Endothelial cell (in vitro differentiated cells): ENCODE measurements at regions not wholly inside any gene's neighbourhood (a gene's known extent, or its start where the extent isn't known, plus 50 kb on each side); places are given as distances from the start of the nearest gene placed in this dataset.

Experiments used
- DNase-seq: peaks from one replicate; pipeline ENCODE4 v3.0.0; 2021; ENCODE audit warnings: low spot score
- H3K27ac Mint-ChIP-seq: one replicate; pipeline ENCODE4 v1.8.0; 2021; ENCODE audit warnings: mixed read lengths, inconsistent platforms; ENCODE audit not compliant: unreplicated experiment
- H3K27me3 Mint-ChIP-seq: one replicate; pipeline ENCODE4 v1.8.0; 2021; ENCODE audit warnings: mild to moderate bottlenecking, moderate library complexity, mixed read lengths, inconsistent platforms; ENCODE audit not compliant: unreplicated experiment
- H3K36me3 Mint-ChIP-seq: one replicate; pipeline ENCODE4 v1.8.0; 2021; ENCODE audit warnings: mild to moderate bottlenecking, low read depth, mixed read lengths, inconsistent platforms; ENCODE audit not compliant: unreplicated experiment
- H3K4me1 Mint-ChIP-seq: one replicate; pipeline ENCODE4 v1.8.0; 2021; ENCODE audit warnings: mild to moderate bottlenecking, mixed read lengths, inconsistent platforms; ENCODE audit not compliant: unreplicated experiment
- H3K4me3 Mint-ChIP-seq: one replicate; pipeline ENCODE4 v1.8.0; 2021; ENCODE audit warnings: mild to moderate bottlenecking, mixed read lengths, inconsistent platforms; ENCODE audit not compliant: unreplicated experiment
- H3K9me3 Mint-ChIP-seq: one replicate; pipeline ENCODE4 v1.8.0; 2021; ENCODE audit warnings: mixed read lengths, inconsistent platforms; ENCODE audit not compliant: unreplicated experiment
- TF ChIP-seq, protein P1 (sequence below): fragments of 200-600 bp; sonication (generic); IDR thresholded peaks from one replicate; pipeline ENCODE4 v1.5.0; 2021; ENCODE audit warnings: antibody characterized with exemption; ENCODE audit not compliant: unreplicated experiment

DNA sequence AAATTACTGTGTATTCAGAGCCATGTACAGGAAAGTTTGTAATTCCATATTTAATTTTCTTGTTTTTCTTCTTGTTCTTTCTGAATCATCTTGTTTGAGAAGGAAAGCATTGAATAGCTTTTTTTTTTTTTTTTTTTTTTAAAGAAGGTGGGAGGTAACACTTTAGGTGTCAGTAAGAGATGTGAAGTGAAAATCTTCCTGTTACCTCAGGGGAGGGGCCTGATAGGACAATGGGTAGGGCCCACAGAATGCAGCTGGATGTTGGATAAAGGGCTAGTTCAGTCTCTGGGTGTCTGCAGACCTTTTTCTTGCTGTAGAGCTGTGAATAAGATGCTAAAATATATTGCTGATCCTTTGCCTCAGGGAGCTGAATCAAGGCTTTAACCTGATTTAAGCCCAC, 317.4 kb downstream of the MAN2A1 start:
- no peak overlapping the region for H3K27ac Mint-ChIP-seq
- no peak overlapping the region for H3K4me3 Mint-ChIP-seq

DNA sequence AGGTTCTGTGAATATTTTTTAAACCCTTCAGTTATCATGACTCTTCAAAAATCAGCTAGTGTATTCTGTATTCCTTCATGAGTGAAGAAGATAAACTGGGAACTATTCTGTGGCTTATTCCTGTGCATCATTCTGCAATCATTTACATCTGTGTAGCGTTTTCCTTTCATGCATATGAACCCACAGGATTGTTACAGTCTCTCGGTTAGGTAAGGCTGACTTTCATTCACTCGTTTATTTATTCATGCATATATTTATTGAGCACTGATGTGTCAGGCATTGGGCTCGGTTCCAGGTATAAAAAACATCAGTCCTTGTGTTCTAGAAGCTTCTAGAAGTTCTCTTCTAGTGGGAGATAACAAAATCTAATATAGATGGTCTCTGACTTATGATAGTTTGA, 318.4 kb downstream of the MAN2A1 start:
- Mint-ChIP-seq H3K27me3 (no peaks in the 10 kb centered on the region), H3K9me3 (no peaks in the 10 kb centered on the region), H3K4me3 (no peak overlapping the region), H3K36me3 (no peaks in the 10 kb centered on the region), H3K4me1 (no peaks in the 10 kb centered on the region), H3K27ac (no peak overlapping the region)
- no peak for DNase-seq
- TF ChIP-seq, protein P1, sequence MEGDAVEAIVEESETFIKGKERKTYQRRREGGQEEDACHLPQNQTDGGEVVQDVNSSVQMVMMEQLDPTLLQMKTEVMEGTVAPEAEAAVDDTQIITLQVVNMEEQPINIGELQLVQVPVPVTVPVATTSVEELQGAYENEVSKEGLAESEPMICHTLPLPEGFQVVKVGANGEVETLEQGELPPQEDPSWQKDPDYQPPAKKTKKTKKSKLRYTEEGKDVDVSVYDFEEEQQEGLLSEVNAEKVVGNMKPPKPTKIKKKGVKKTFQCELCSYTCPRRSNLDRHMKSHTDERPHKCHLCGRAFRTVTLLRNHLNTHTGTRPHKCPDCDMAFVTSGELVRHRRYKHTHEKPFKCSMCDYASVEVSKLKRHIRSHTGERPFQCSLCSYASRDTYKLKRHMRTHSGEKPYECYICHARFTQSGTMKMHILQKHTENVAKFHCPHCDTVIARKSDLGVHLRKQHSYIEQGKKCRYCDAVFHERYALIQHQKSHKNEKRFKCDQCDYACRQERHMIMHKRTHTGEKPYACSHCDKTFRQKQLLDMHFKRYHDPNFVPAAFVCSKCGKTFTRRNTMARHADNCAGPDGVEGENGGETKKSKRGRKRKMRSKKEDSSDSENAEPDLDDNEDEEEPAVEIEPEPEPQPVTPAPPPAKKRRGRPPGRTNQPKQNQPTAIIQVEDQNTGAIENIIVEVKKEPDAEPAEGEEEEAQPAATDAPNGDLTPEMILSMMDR = no peak

More for the DNA sequence above, 317.4 kb downstream of the MAN2A1 start:
- no peak for DNase-seq
- H3K27me3 Mint-ChIP-seq = no peaks in the 10 kb centered on the region
- no peaks in the 10 kb centered on the region for H3K36me3 Mint-ChIP-seq
- no peaks in the 10 kb centered on the region for H3K4me1 Mint-ChIP-seq
- TF ChIP-seq, protein P1 = no peak
- H3K9me3 Mint-ChIP-seq = no peaks in the 10 kb centered on the region

DNA sequence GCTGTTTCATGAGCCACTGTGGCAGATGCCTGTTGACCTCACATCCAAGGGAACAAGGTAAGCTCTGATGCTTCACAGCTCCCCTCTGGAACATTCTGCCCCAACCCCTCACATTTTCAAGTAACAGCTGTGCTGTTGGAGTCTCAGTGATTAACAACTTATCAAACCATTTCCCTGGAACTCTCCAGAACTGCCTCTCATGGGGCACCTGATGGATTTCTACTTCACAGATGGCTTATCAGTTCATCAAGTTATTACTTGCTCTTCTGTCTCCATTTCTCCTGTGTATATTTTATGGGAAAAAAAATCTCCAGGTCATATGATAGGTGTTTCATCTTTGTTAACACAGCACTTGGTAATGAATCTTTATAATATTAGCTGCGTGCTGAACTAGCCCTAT, 322.4 kb downstream of the MAN2A1 start:
- H3K36me3 Mint-ChIP-seq = no peaks in the 10 kb centered on the region
- TF ChIP-seq, protein P1 = no peak
- no peaks in the 10 kb centered on the region for H3K27me3 Mint-ChIP-seq
- no peaks in the 10 kb centered on the region for H3K4me1 Mint-ChIP-seq
- H3K27ac Mint-ChIP-seq = no peak overlapping the region
- no peaks in the 10 kb centered on the region for H3K9me3 Mint-ChIP-seq
- no peak for DNase-seq
- H3K4me3 Mint-ChIP-seq = no peak overlapping the region

DNA sequence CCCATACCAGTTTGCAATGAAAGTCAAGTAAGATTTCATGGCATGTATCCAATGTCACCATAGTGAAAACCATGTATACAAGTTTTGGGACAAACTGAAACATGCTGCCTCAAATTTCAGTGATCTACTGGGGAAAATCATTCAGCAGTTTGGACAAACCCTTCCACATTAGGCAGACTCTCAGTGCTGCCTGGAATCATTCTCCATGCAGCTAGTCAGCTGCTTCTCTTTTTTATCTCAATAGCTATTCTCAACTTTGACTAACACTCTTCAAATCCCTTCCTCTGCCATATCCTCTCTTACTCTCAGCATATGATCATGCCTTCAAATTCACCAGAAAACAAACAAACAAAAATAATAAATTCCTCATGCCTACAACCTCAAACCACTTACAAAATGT, 323.3 kb downstream of the MAN2A1 start:
- Mint-ChIP-seq H3K36me3 (no peaks in the 10 kb centered on the region), H3K4me1 (no peaks in the 10 kb centered on the region), H3K9me3 (no peaks in the 10 kb centered on the region), H3K27me3 (no peaks in the 10 kb centered on the region), H3K4me3 (no peak overlapping the region), H3K27ac (no peak overlapping the region)
- no peak for DNase-seq
- TF ChIP-seq, protein P1 = no peak

DNA sequence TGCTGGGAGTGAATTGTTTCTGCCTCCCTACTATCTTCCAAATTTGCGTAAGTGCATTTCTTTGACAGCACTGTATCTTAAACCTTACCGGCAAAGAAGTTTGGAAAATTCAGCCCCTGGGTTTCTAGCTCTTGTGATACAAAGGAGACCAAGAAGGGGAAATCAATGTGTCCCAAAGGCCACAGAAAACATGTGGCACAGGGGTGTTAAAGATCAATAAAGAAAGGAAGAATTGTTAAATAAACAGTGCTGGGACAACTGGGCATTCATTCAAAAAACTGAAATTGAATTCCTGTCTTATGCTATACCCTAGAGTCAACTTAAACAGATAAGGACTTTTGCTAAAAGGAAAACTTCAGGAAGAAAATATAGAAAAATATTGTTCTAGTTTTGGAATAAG, 328.1 kb downstream of the MAN2A1 start:
- no peak overlapping the region for H3K4me3 Mint-ChIP-seq
- TF ChIP-seq, protein P1 = no peak
- DNase-seq = no peak
- H3K9me3 Mint-ChIP-seq = no peaks in the 10 kb centered on the region
- H3K27ac Mint-ChIP-seq = no peak overlapping the region
- no peaks in the 10 kb centered on the region for H3K4me1 Mint-ChIP-seq
- no peaks in the 10 kb centered on the region for H3K27me3 Mint-ChIP-seq
- no peaks in the 10 kb centered on the region for H3K36me3 Mint-ChIP-seq
